HG03521 (cell line): ENCODE measurements at regions not wholly inside any gene's neighbourhood (a gene's known extent, or its start where the extent isn't known, plus 50 kb on each side); places are given as distances from the start of the nearest gene placed in this dataset.
A peak's percentile ranks its signal among the peaks of the same experiment; 100 is the strongest.
"Not testable (repeated sequence)": the region's sequence is repeated elsewhere in the genome, so short reads cannot be mapped to it uniquely, and the experiment has no call there.

ENCODE experiments used
- ATAC-seq: cut with Tn5 transposase; IDR thresholded peaks from one replicate; pipeline ENCODE4 v1.9.1; 2021; ENCODE audit warnings: mild to moderate bottlenecking, moderate library complexity; ENCODE audit not compliant: unreplicated experiment

- ATAC-seq, result peak; percentile 45
These were observed 194.0 kb downstream of the FAM181B start for GRCh38 chr11:82539669-82540068.

- ATAC-seq, result no peak
These were observed 197.0 kb downstream of the FAM181B start for GRCh38 chr11:82536706-82537105.

- ATAC-seq, result no peak
These were observed 199.9 kb downstream of the FAM181B start for GRCh38 chr11:82533628-82534327.

GRCh38 chr11:82529936-82530335, 203.7 kb downstream of the FAM181B start:
- no peak for ATAC-seq

- no peak for ATAC-seq
These were observed 206.5 kb downstream of the FAM181B start for GRCh38 chr11:82527081-82527584.

GRCh38 chr11:82523141-82523540, 210.5 kb downstream of the FAM181B start:
- no peak for ATAC-seq

- ATAC-seq, result no peak
These were observed 212.2 kb downstream of the FAM181B start for GRCh38 chr11:82521427-82521826.

GRCh38 chr11:82507288-82507687, 226.4 kb downstream of the FAM181B start:
- no peak for ATAC-seq

GRCh38 chr11:82505379-82505778, 228.3 kb downstream of the FAM181B start:
- no peak for ATAC-seq

GRCh38 chr11:82501174-82501573, 232.5 kb downstream of the FAM181B start:
- ATAC-seq, result not testable (repeated sequence)

GRCh38 chr11:82494988-82495432, 238.7 kb downstream of the FAM181B start:
- peak; percentile 70 for ATAC-seq

GRCh38 chr11:82474876-82475275, 258.8 kb downstream of the FAM181B start:
- ATAC-seq, result no peak

GRCh38 chr11:82465481-82465880, 268.2 kb downstream of the FAM181B start:
- no peak for ATAC-seq

- ATAC-seq, result no peak
These were observed 270.9 kb downstream of the FAM181B start for GRCh38 chr11:82462608-82463242.

GRCh38 chr11:82458761-82459160, 274.9 kb downstream of the FAM181B start:
- ATAC-seq, result no peak

- ATAC-seq, result no peak
These were observed 275.5 kb downstream of the FAM181B start for GRCh38 chr11:82458147-82458546.

- ATAC-seq, result no peak
These were observed 282.7 kb downstream of the FAM181B start for GRCh38 chr11:82450996-82451395.

- ATAC-seq, result no peak
These were observed 327.1 kb downstream of the FAM181B start for GRCh38 chr11:82406611-82407010.

GRCh38 chr11:82405421-82405820, 328.2 kb downstream of the FAM181B start:
- no peak for ATAC-seq

GRCh38 chr11:82404981-82405380, 328.7 kb downstream of the FAM181B start:
- ATAC-seq, result no peak

GRCh38 chr11:82403640-82404305, 329.9 kb downstream of the FAM181B start:
- no peak for ATAC-seq
